ENCODE measurements at regions not wholly inside any gene's neighbourhood (a gene's known extent, or its start where the extent isn't known, plus 50 kb on each side); places are given as distances from the start of the nearest gene placed in this dataset.

GRCh38 chr9:108478431-108479332 lies 377.1 kb downstream of the ACTL7B start:
- Histone ChIP-seq H3K9me3 (ENCODE audit: control extremely low read depth in 1 of 3, control insufficient read depth in 2 of 3, insufficient read depth in 1 of 3, low read length in 2 of 3) (no peaks in the 10 kb centered on the region), H2AFZ (ENCODE audit: insufficient read depth, low read depth, low read length, poor library complexity, severe bottlenecking) (no peak overlapping the region), H3K36me3 (replicated peaks in 1 of 2; ENCODE audit: control extremely low read depth in 1 of 2, control insufficient read depth in 1 of 2, extremely low read depth in 1 of 2, insufficient read depth in 2 of 2, low read length in 1 of 2) (no peaks in the 10 kb centered on the region), H3K4me2 (replicated peaks; ENCODE audit: low read depth, low read length, poor library complexity, severe bottlenecking) (no peak overlapping the region), H3K9ac (ENCODE audit: low read length) (no peak overlapping the region), H3K27ac (ENCODE audit: low read length in 2 of 2) (no peak overlapping the region), H3K27me3 (replicated peaks in 1 of 4; ENCODE audit: control extremely low read depth in 1 of 4, control insufficient read depth in 3 of 4, insufficient read depth in 4 of 4, low read length in 3 of 4) (no peaks in the 10 kb centered on the region), H3K4me3 (ENCODE audit: control extremely low read depth in 1 of 5, extremely low read depth in 1 of 5, insufficient read depth in 1 of 5, low read depth in 2 of 5, low read length in 4 of 5) (no peak overlapping the region), H4K20me1 (ENCODE audit: control insufficient read depth, insufficient read depth, low read length, poor library complexity, severe bottlenecking) (no peaks in the 10 kb centered on the region), H3K4me1 (ENCODE audit: control insufficient read depth in 2 of 2, insufficient read depth in 2 of 2, low read length in 2 of 2) (no peaks in the 10 kb centered on the region), H3K79me2 (ENCODE audit: control insufficient read depth, insufficient read depth, low read length) (no peaks in the 10 kb centered on the region)
- ChIA-PET CTCF (no interaction called here), POLR2A (no interaction called here)
- ATAC-seq (ENCODE audit: low read depth) (no peak), DNase-seq (no peak)
- H3K27ac Mint-ChIP-seq, result no peak overlapping the region
- H3K9me3 Mint-ChIP-seq (ENCODE audit: insufficient read depth), result no peaks in the 10 kb centered on the region
- intact Hi-C loops (cut with micrococcal nuclease), result no loop called here
- no peak for TF ChIP-seq EZH2 (IDR thresholded peaks at IDR 0.05; ENCODE audit: borderline replicate concordance, insufficient read depth, low read depth, low read length, poor library complexity, severe bottlenecking)
- TF ChIP-seq, protein P1, sequence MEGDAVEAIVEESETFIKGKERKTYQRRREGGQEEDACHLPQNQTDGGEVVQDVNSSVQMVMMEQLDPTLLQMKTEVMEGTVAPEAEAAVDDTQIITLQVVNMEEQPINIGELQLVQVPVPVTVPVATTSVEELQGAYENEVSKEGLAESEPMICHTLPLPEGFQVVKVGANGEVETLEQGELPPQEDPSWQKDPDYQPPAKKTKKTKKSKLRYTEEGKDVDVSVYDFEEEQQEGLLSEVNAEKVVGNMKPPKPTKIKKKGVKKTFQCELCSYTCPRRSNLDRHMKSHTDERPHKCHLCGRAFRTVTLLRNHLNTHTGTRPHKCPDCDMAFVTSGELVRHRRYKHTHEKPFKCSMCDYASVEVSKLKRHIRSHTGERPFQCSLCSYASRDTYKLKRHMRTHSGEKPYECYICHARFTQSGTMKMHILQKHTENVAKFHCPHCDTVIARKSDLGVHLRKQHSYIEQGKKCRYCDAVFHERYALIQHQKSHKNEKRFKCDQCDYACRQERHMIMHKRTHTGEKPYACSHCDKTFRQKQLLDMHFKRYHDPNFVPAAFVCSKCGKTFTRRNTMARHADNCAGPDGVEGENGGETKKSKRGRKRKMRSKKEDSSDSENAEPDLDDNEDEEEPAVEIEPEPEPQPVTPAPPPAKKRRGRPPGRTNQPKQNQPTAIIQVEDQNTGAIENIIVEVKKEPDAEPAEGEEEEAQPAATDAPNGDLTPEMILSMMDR (IDR thresholded peaks at IDR 0.05), result no peak
- peaks cover 4% of the 10 kb centered on the region for H3K27me3 Mint-ChIP-seq
- no peaks in the 10 kb centered on the region for H3K4me1 Mint-ChIP-seq
- no peak overlapping the region for H3K4me3 Mint-ChIP-seq
- WGBS (ENCODE audit: insufficient coverage), result 75% methylated on average over 10 of the region's 11 CpGs

- H2AFZ ChIP-seq (ENCODE audit: insufficient read depth, low read depth, low read length, poor library complexity, severe bottlenecking), result no peak overlapping the region
- Mint-ChIP-seq H3K4me3 (no peak overlapping the region), H3K9me3 (ENCODE audit: insufficient read depth) (no peaks in the 10 kb centered on the region), H3K27ac (no peak overlapping the region), H3K4me1 (no peaks in the 10 kb centered on the region), H3K27me3 (peaks cover under 1% of the 10 kb centered on the region)
- DNase-seq (no peak), ATAC-seq (ENCODE audit: low read depth) (no peak)
- H3K27ac ChIP-seq (ENCODE audit: low read length in 2 of 2), result no peak overlapping the region
- POLR2A ChIA-PET, result no interaction called here
- CTCF ChIA-PET, result no interaction called here
- no peaks in the 10 kb centered on the region for H3K9me3 ChIP-seq (ENCODE audit: control extremely low read depth in 1 of 3, control insufficient read depth in 2 of 3, insufficient read depth in 1 of 3, low read length in 2 of 3)
- no peaks in the 10 kb centered on the region for H4K20me1 ChIP-seq (ENCODE audit: control insufficient read depth, insufficient read depth, low read length, poor library complexity, severe bottlenecking)
- intact Hi-C loops (cut with micrococcal nuclease), result no loop called here
- H3K27me3 ChIP-seq (replicated peaks in 1 of 4; ENCODE audit: control extremely low read depth in 1 of 4, control insufficient read depth in 3 of 4, insufficient read depth in 4 of 4, low read length in 3 of 4), result no peaks in the 10 kb centered on the region
- no peak for TF ChIP-seq EZH2 (IDR thresholded peaks at IDR 0.05; ENCODE audit: borderline replicate concordance, insufficient read depth, low read depth, low read length, poor library complexity, severe bottlenecking)
- TF ChIP-seq, protein P1 (IDR thresholded peaks at IDR 0.05), result no peak
- no peak overlapping the region for H3K9ac ChIP-seq (ENCODE audit: low read length)
- 100% methylated on average over 3 of the region's 6 CpGs for WGBS (ENCODE audit: insufficient coverage)
- no peak overlapping the region for H3K4me3 ChIP-seq (ENCODE audit: control extremely low read depth in 1 of 5, extremely low read depth in 1 of 5, insufficient read depth in 1 of 5, low read depth in 2 of 5, low read length in 4 of 5)
- no peaks in the 10 kb centered on the region for H3K79me2 ChIP-seq (ENCODE audit: control insufficient read depth, insufficient read depth, low read length)
- H3K4me2 ChIP-seq (replicated peaks; ENCODE audit: low read depth, low read length, poor library complexity, severe bottlenecking), result no peak overlapping the region
- no peaks in the 10 kb centered on the region for H3K4me1 ChIP-seq (ENCODE audit: control insufficient read depth in 2 of 2, insufficient read depth in 2 of 2, low read length in 2 of 2)
- no peaks in the 10 kb centered on the region for H3K36me3 ChIP-seq (replicated peaks in 1 of 2; ENCODE audit: control extremely low read depth in 1 of 2, control insufficient read depth in 1 of 2, extremely low read depth in 1 of 2, insufficient read depth in 2 of 2, low read length in 1 of 2)
Observed at GRCh38 chr9:108477529-108478006, 378.2 kb downstream of the ACTL7B start.

Measured in B cell (primary cell).